ENCODE measurements at regions not wholly inside any gene's neighbourhood (a gene's known extent, or its start where the extent isn't known, plus 50 kb on each side); places are given as distances from the start of the nearest gene placed in this dataset.

GRCh38 chr3:176697284-176697889 lies 499.9 kb downstream of the TBL1XR1 start:
- no peak for DNase-seq

- DNase-seq, result no peak
Measured at GRCh38 chr3:176696816-176697215, 500.5 kb downstream of the TBL1XR1 start.

- DNase-seq, result no peak
Measured at GRCh38 chr3:176692966-176693785, 504.1 kb downstream of the TBL1XR1 start.

- DNase-seq, result no peak
Measured at GRCh38 chr3:176692199-176692965, 504.9 kb downstream of the TBL1XR1 start.

- no peak for DNase-seq
Measured at GRCh38 chr3:176690083-176690869, 507.0 kb downstream of the TBL1XR1 start.

GRCh38 chr3:176687754-176688153 lies 509.5 kb downstream of the TBL1XR1 start:
- no peak for DNase-seq

- DNase-seq, result no peak
Measured at GRCh38 chr3:176683382-176683781, 513.9 kb downstream of the TBL1XR1 start.

GRCh38 chr3:176663837-176664831 lies 533.1 kb downstream of the TBL1XR1 start:
- no peak for DNase-seq

GRCh38 chr3:176663387-176663786 lies 533.9 kb downstream of the TBL1XR1 start:
- DNase-seq, result no peak

GRCh38 chr3:176661432-176661964 lies 535.8 kb downstream of the TBL1XR1 start:
- DNase-seq, result no peak

GRCh38 chr3:176655404-176656094 lies 541.7 kb downstream of the TBL1XR1 start:
- DNase-seq, result no peak

- no peak for DNase-seq
Measured at GRCh38 chr3:176651622-176652021, 545.7 kb downstream of the TBL1XR1 start.

- DNase-seq, result no peak
Measured at GRCh38 chr3:176650478-176650877, 546.8 kb downstream of the TBL1XR1 start.

- DNase-seq, result no peak
Measured at GRCh38 chr3:176647987-176648386, 549.3 kb downstream of the TBL1XR1 start.

- no peak for DNase-seq
Measured at GRCh38 chr3:176633511-176633910, 563.8 kb downstream of the TBL1XR1 start.

- DNase-seq, result no peak
Measured at GRCh38 chr3:176632925-176633324, 564.4 kb downstream of the TBL1XR1 start.

GRCh38 chr3:176631165-176631564 lies 566.1 kb downstream of the TBL1XR1 start:
- DNase-seq, result no peak

- no peak for DNase-seq
Measured at GRCh38 chr3:176628101-176628639, 569.1 kb downstream of the TBL1XR1 start.

GRCh38 chr3:176623468-176624150 lies 573.7 kb downstream of the TBL1XR1 start:
- no peak for DNase-seq

- no peak for DNase-seq
Measured at GRCh38 chr3:176619833-176620232, 577.4 kb downstream of the TBL1XR1 start.
